ENCODE measurements at regions not wholly inside any gene's neighbourhood (a gene's known extent, or its start where the extent isn't known, plus 50 kb on each side); places are given as distances from the start of the nearest gene placed in this dataset.

GRCh38 chr12:45613855-45614254, 115.7 kb upstream of the ARID2 start:
- TF ChIP-seq SRSF9 (IDR thresholded peaks at IDR 0.05; ENCODE audit: borderline replicate concordance, low read depth, low read length) (no peak), EZH2 (IDR thresholded peaks at IDR 0.05; ENCODE audit: borderline replicate concordance, low read depth, low read length) (no peak), ZNF280B (CRISPR knock-in tag; IDR thresholded peaks at IDR 0.05) (no peak), ZFP30 (CRISPR knock-in tag; IDR thresholded peaks at IDR 0.05; ENCODE audit: borderline replicate concordance) (no peak), ETV5 (CRISPR knock-in tag; IDR thresholded peaks at IDR 0.05; ENCODE audit: low read depth) (no peak), CBX1 (IDR thresholded peaks at IDR 0.05; ENCODE audit: low read depth) (no peak), MED1 (CRISPR knock-in tag; IDR thresholded peaks at IDR 0.05; ENCODE audit: borderline replicate concordance) (no peak), RB1 (IDR thresholded peaks at IDR 0.05; ENCODE audit: low read depth) (no peak), CTCF (IDR thresholded peaks at IDR 0.05 in 2 of 3, conservative IDR thresholded peaks at IDR 0.05 in 1 of 3; ENCODE audit: insufficient read depth in 2 of 3, low read depth in 1 of 3, low read length in 3 of 3) (no peak), MNT (conservative IDR thresholded peaks at IDR 0.05) (no peak), CHD2 (IDR thresholded peaks at IDR 0.05; ENCODE audit: low read depth, low read length) (no peak)

All from K562 (cell line).